ENCODE measurements at regions not wholly inside any gene's neighbourhood (a gene's known extent, or its start where the extent isn't known, plus 50 kb on each side); places are given as distances from the start of the nearest gene placed in this dataset.

DNA sequence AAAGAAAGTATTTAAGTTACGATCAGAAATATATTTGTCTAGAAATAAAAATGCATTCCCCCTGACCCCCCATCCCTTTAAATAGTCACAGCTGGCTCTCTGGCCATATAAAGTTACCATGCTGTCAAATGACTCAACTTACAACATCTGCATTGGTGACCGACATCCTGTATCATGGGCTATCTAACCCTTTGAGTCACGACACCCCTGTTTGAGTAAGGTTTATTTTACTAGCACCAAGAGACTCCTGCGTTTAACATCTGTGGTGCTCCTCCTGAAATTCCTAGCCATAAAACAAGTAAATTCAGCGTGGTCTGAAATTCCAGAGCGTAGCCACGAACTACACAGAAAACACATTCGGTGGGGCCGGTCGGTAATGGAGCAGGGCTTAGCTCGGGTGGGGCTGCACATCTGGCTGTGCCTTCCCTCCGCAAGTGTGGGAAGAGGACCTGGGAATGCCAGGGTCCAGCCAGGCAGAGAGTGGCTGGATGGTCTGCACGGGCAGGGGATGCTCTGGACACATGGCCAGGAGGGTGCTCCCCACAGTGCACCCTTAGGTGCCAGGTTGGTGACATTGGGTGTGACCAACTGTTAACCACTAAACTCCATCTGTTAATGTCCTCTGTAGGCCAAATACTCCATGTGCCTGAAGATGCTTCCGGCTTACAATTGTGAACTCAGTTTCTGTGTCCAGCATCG, 53.0 kb upstream of the CLDN14 start:
- no peak for DNase-seq (ENCODE audit: low spot score)

- no peak for DNase-seq (ENCODE audit: low spot score)
Observed at GRCh38 chr21:36533468-36533848, 53.5 kb upstream of the CLDN14 start.

GRCh38 chr21:36534656-36535055, 54.7 kb upstream of the CLDN14 start:
- no peak for DNase-seq (ENCODE audit: low spot score)

- no peak for DNase-seq (ENCODE audit: low spot score)
Observed at GRCh38 chr21:36535618-36536241, 55.8 kb upstream of the CLDN14 start.

DNA sequence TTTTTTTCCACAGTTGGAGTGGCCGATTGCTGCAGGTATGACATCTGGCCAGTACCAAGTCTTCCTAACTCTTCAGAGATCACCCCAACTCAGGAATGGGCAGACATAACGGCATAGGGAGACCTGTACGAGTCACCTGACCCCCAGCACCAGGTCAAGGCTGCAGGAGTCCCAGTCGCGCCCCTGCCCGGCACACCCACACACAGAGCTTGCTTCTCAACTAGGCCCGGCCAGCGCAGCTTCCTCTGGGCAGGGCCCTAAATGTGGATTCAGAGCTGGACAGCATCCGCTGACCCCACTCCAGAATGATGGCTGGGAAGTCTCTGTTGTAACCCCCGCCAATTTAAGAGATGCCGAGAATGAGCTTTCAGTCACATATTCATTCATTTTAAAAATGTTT, 58.8 kb upstream of the CLDN14 start:
- DNase-seq (ENCODE audit: low spot score) = no peak

DNA sequence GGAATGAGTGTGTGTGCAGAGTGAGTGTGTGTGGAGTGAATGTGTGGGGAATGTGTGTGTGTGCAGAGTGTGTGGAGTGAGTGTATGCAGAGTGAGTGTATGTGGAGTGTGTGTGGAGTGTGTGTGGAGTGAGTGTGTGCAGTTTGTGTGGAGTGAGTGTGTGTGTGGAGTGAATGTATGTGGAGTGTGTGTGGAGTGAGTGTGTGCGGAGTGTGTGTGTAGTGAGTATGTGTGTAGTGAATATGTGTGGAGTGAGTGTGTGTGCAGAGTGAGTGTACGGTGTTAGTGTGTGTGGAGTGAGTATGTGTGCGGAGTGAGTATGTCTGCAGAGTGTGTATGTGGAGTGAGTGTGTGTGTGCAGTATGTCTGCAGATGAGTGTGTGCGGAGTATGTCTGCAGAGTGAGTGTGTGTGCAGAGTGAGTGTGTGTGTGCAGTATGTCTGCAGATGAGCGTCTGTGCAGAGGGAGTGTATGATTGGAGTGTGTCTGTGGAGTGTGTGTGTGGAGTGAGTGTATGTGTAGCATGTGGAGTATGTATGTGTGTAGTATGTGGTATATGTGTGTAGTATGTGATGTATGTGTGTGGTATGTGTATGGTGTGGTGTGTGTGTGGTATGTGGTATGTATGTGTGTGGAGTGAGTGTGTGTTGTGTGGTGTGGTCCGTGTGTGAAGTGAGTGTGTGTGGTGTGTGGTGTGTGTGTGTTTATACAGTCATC, 59.7 kb upstream of the CLDN14 start:
- DNase-seq (ENCODE audit: low spot score) = no peak

GRCh38 chr21:36540700-36541099, 60.8 kb upstream of the CLDN14 start:
- no peak for DNase-seq (ENCODE audit: low spot score)

DNA sequence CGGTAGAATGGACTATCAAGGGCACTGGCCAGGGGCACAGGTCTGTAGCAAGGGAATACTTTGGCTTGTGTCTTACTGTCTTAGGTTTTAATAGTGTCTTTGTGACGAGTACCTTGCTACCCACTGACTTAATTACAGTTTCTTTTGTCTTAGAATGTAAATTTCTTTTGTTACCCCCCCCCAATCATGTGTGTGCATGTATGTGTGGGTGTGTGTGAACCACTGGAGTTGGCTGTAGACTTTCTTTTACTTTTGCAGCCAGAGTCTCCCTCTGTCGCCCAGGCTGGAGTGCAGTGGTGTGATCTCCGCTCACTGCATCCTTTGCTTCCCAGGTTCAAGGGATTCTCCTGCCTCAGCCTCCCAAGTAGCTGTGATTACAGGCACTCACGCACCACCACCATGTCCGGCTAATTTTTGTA, 61.8 kb upstream of the CLDN14 start:
- DNase-seq (ENCODE audit: low spot score) = no peak

DNA sequence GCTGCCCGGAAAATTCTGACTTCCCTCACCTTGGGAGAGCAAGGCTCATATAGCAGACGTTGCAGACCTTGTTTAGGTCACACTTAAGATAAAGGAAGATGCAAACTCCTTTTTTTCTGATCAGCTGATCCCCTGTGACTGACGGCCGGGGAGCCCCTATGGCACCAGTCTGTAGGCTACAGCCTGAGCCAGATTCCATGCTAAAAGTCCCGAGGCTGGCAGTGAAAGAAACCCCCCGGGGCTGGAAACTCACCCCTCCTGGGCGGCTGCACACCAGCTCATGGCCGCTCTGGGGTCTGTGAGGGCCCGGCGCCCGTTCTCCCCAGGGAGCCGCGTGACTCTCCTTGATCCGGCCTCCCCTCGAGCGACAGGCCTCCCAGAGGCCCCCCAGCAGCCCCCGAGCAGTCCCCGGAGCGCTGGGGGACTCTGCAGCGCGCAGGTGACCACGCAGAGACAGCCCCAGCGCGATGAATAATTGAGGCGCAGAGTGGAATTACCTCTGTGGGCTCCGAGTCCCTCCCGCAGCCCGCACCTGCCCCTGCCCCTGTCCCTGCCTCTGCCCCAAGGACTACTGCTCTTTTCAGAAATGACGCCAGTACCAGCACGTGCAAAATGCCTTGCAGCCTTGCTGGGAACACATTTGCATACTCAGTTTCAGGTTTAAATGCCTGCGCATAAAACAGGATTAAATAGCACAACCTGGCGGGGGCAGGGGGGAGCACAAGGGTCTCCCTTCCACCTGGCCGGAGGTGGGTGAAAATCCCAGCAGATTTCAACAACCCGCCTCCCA, 62.6 kb upstream of the CLDN14 start:
- DNase-seq (ENCODE audit: low spot score) = no peak

DNA sequence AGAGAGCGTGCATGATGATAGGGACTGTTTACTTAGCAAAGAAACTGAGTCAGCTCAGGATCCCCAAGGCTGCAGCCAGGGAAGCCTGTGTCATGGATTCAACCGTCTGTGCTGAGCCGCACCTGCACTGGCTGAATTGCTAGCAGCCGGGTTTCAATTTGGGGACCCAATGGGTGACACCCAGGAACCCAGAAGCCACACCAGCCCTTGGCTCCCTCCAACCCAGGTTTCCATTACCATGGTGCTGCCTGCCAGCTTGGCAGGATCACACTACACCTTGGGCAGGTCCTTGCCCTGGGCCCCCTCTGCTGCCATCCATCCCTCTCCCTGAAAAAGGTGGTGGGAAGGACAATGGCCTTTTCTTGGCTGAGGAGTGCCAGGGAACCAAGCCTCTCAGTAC, 64.0 kb upstream of the CLDN14 start:
- DNase-seq (ENCODE audit: low spot score) = no peak

GRCh38 chr21:36544545-36544944, 64.6 kb upstream of the CLDN14 start:
- no peak for DNase-seq (ENCODE audit: low spot score)

DNA sequence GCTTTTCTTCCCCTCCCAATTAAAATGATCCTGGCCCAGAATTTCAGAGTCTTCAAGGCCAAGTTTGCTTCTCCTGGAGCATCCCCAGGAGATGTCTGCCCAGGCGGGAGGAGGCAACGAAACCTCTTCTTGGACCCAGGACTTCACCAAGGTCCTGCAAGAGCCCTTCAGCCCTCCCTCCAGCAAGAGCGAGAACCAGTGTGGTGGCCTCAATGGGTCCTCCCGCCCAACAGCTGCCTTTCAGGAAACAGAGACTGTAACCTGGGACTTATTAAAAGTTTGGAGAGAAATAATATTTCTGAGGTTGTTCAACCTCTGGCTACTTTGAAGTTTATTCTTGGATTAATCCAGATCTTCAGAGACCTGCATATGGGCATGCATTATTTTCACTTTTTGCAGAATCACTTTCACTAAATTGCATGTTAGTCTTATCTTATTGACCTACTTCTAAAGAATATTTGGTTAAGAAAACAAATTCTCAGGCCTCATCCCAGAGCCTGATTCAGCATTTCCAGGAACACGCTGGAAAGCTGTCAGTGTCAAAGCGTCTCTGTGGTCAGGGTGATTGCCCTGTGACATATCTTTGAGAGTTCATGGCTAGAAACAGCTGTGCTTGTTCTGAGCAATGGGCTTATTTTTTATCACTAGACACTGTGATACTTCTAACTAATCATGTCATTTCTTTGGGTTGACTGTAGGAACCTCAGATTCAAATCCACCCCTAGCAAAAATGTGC, 66.0 kb upstream of the CLDN14 start:
- DNase-seq (ENCODE audit: low spot score) = no peak

DNA sequence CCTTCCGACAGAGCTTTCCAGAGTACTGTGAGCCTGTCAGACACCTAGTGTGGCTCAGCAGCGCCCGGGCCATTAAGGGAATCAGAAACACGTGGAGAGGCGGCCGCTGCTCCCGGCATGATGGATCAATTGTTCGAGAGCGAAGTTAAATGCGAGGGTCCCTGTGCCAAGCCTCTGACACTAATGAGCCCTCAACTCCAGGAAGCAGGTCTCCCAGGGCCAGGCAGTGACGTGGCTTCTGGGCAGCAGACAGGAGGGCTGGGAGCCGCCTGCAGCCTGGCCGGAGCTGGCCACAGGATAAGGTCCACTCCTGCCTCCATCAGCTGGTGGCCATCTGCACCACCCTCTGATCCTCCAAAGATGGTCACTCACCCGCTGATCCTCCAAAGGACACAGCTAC, 67.5 kb upstream of the CLDN14 start:
- no peak for DNase-seq (ENCODE audit: low spot score)

DNA sequence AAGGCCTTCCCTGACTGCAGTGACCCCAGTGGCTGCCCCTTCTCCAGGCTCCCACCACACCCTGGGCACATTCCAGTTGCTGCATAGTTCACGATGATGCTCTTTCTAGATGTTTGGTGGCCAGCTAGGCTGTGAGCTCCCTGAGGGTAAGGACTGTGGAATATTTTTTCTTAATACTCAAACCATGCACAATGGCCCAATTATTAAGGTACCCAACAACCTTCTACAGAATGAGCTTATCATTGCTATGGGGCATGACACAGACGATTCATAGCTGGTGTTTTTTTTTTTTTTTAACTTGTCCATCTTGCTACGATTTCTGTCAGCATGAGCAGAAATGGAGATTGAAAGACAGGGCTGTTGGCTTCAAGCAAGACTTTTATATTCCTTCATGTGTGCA, 68.9 kb upstream of the CLDN14 start:
- no peak for DNase-seq (ENCODE audit: low spot score)

DNA sequence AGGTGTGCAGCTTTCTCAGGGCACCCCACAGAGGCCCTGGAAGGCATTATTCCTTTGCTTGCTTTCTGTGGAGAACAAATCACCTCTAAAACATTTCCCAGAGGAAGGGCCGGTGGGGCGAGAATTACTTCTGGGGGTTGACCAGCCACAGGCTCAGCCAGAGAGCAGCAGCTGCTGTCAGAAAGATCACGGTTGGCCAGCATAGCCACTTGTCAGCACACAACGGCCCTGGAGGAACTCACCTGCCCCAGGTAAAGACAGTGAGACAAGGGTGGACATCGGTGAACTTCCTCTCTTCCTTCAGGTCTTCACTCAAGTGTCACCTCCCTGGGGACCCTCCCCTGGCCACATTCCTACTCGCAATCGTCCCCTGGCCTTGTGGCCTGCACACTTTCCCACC, 69.5 kb upstream of the CLDN14 start:
- no peak for DNase-seq (ENCODE audit: low spot score)

DNA sequence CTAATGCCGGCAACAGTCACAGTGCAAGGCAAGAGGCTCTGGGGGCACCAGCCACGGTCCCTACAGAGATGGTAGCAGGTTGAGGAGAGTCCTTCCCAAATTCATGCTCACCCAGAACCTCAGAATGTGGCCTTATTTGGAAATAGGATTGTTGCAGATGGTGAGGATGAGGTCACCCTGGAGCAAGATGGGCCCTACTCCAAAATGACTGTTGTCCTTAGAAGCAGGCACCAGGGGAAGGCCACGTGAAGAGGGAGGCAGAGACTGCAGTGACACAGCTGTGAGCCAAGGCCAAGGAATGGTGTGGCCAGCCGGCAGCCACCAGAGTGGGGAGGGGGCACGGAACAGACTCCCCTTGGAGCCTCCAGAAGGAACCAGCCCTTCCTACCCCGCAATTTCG, 70.8 kb upstream of the CLDN14 start:
- DNase-seq (ENCODE audit: low spot score) = no peak

DNA sequence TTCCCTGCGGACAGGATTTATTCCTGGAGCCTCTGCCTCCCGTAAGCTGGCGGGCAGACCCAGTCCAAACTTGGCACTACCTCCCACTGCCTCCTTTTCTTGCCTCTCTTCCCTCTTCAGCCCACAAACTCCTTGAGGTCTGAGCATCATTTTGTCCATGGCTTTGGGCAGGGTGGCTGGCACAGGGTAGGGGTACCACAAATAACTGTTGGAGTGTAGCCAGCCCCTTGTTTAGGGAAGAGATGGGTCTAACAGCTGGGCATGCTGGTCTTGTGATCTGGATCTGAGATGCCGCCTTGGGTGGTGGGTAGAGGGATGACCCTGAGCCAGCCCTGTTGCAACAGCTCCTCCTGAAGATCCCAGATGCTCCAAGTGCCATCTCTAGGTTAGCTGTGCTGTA, 71.4 kb upstream of the CLDN14 start:
- DNase-seq (ENCODE audit: low spot score) = no peak

GRCh38 chr21:36551731-36552433, 72.0 kb upstream of the CLDN14 start:
- no peak for DNase-seq (ENCODE audit: low spot score)

GRCh38 chr21:36552434-36552785, 72.5 kb upstream of the CLDN14 start:
- DNase-seq (ENCODE audit: low spot score) = no peak

- no peak for DNase-seq (ENCODE audit: low spot score)
Observed at GRCh38 chr21:36553406-36553805, 73.5 kb upstream of the CLDN14 start.

Measured in ureter (tissue), 1 donor.